CD4-positive, CD25-positive, alpha-beta regulatory T cell (primary cell): ENCODE measurements at regions not wholly inside any gene's neighbourhood (a gene's known extent, or its start where the extent isn't known, plus 50 kb on each side); places are given as distances from the start of the nearest gene placed in this dataset.

Source experiments
- ATAC-seq, 2 donors: fragments of 150-1000 bp; cut with Tn5 transposase; one replicate each; pipeline ENCODE4 v1.10.0; 2021; ENCODE audit warnings: low read depth in 2 of 2, moderate number of reproducible peaks in 2 of 2, moderate library complexity in 1 of 2
- DNase-seq, 3 donors: peaks; one replicate each; pipeline versions ENCODE4 v3.0.0 to v3.0.0-alpha.2; 2012 to 2022; ENCODE audit warnings: mixed read lengths in 1 of 3
- H3K27ac ChIP-seq: one replicate; pipeline ENCODE4 v1.7.0; 2013; ENCODE audit warnings: mild to moderate bottlenecking, low read length; ENCODE audit not compliant: insufficient read depth, poor library complexity, severe bottlenecking
- H3K27me3 ChIP-seq: one replicate; pipeline ENCODE4 v1.7.0; 2013; ENCODE audit warnings: low read length; ENCODE audit not compliant: control insufficient read depth, insufficient read depth
- H3K36me3 ChIP-seq: one replicate; pipeline ENCODE4 v1.7.0; 2013; ENCODE audit warnings: mild to moderate bottlenecking, low read length, moderate library complexity; ENCODE audit not compliant: control insufficient read depth, insufficient read depth
- H3K4me1 ChIP-seq: 2 replicates; pipeline ENCODE4 v1.7.0; 2013; ENCODE audit warnings: mild to moderate bottlenecking, low read length; ENCODE audit not compliant: insufficient read depth, control insufficient read depth, poor library complexity, severe bottlenecking
- H3K4me3 ChIP-seq: one replicate; pipeline ENCODE4 v1.7.0; 2013; ENCODE audit warnings: low read depth, mild to moderate bottlenecking, low read length, moderate library complexity
- H3K9me3 ChIP-seq, 2 experiments: 1 replicate in 1 of 2; 2 replicates in 1 of 2; pipeline ENCODE4 v1.7.0; 2013; ENCODE audit warnings: low read length in 2 of 2, mild to moderate bottlenecking in 1 of 2, moderate library complexity in 1 of 2; ENCODE audit not compliant: control insufficient read depth in 2 of 2
- H3K27ac Mint-ChIP-seq, 3 donors: one replicate each; pipeline ENCODE4 v1.8.0; 2020 to 2022; ENCODE audit warnings: mild to moderate bottlenecking in 3 of 3, mixed read lengths in 3 of 3, moderate library complexity in 2 of 3
- H3K27me3 Mint-ChIP-seq: one replicate; pipeline ENCODE4 v1.8.0; 2022; ENCODE audit warnings: mild to moderate bottlenecking, mixed read lengths
- H3K36me3 Mint-ChIP-seq: one replicate; pipeline ENCODE4 v1.8.0; 2020; ENCODE audit warnings: mixed read lengths
- H3K4me1 Mint-ChIP-seq, 4 donors: one replicate each; pipeline ENCODE4 v1.8.0; 2020 to 2022; ENCODE audit warnings: mixed read lengths in 4 of 4, mild to moderate bottlenecking in 1 of 4
- H3K4me3 Mint-ChIP-seq, 4 donors: one replicate each; pipeline ENCODE4 v1.8.0; 2020 to 2022; ENCODE audit warnings: mild to moderate bottlenecking in 4 of 4, mixed read lengths in 4 of 4, moderate library complexity in 3 of 4
- H3K9me3 Mint-ChIP-seq, 7 donors: one replicate each; pipeline ENCODE4 v1.8.0; 2020 to 2022; ENCODE audit warnings: mixed read lengths in 7 of 7, mild to moderate bottlenecking in 3 of 7, moderate library complexity in 2 of 7

DNA sequence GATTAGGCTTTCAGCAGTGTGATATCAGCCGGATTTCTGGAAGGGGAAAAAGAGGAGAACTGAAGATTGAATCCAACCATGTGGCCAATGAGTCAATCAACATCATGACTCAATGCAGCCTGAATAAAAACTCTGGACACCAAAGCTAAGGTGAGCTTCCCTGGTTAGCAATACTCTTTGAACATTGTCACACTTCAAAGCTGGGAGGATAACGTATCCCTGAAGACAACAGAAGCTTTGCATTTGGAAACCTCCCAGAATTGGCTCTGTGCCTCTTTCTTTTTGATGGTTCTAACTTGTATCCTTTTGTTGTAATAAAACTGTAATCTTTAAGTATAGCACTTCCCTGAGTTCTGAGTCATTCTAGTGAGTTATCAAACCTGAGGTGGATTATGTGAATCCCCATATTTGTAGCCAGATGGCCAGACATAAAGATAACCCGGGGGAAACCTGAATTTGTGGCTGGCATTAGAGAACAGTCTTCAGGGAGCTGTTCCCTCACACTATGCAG, 284.4 kb downstream of the IPMK start:
- Histone ChIP-seq H3K27me3 (no peaks in the 10 kb centered on the region), H3K27ac (no peak overlapping the region), H3K4me3 (no peak overlapping the region), H3K36me3 (no peaks in the 10 kb centered on the region), H3K4me1 (no peaks in the 10 kb centered on the region), H3K9me3 (no peaks in the 10 kb centered on the region)
- ATAC-seq (no peak), DNase-seq (no peak)
- Mint-ChIP-seq H3K36me3 (no peaks in the 10 kb centered on the region), H3K4me3 (no peak overlapping the region), H3K4me1 (no peaks in the 10 kb centered on the region), H3K27me3 (no peaks in the 10 kb centered on the region), H3K9me3 (peaks cover 0 to 13% (median 3%) of the 10 kb centered on the region in 7 donors), H3K27ac (no peak overlapping the region)

DNA sequence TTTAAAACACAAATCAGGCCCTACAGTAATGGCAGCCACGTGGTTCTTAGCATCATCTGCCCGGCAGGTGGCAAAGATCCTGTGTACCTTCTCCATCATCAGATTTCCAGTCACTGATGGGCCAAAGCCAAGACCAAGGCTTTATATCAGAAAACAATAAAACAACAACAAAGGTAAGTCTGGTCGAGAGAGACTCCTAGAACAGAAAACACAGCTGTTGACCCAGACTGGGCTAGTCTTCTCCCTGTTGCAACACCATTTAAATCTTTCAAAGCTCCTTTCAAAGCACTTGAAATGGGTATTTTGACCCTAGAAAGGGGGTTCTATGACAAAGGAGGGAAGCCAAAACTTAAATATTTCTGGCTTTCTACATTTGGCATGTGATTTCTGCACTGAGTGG, 285.6 kb downstream of the IPMK start:
- Mint-ChIP-seq H3K4me3 (no peak overlapping the region), H3K4me1 (no peaks in the 10 kb centered on the region), H3K36me3 (no peaks in the 10 kb centered on the region), H3K9me3 (peaks cover 0 to 13% (median 3%) of the 10 kb centered on the region in 7 donors), H3K27me3 (no peaks in the 10 kb centered on the region), H3K27ac (no peak overlapping the region)
- H3K27ac ChIP-seq: no peak overlapping the region
- ATAC-seq: no peak
- no peaks in the 10 kb centered on the region for H3K9me3 ChIP-seq
- no peaks in the 10 kb centered on the region for H3K27me3 ChIP-seq
- DNase-seq: no peak
- no peaks in the 10 kb centered on the region for H3K36me3 ChIP-seq
- H3K4me1 ChIP-seq: no peaks in the 10 kb centered on the region
- H3K4me3 ChIP-seq: no peak overlapping the region

DNA sequence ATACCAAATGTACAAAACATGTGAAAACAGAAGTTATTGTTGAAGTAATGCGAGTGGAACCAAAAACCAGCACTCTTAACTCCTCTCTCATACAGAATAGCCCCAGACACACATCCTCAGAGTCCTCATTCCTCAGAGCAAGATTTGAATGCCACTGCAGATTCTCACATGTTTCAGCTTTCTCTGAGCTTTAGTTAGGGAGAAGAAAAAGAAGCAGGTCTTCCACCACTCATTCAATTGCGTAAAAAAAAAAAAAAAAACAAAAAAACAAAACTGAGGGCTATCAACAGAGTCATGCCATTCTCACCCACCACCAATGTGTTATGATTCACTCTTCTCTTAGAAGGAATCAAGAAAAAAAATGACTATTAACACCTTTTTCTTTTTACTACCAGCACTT, 287.7 kb downstream of the IPMK start:
- no peak overlapping the region for H3K27ac ChIP-seq
- H3K4me3 ChIP-seq: no peak overlapping the region
- H3K4me1 ChIP-seq: no peaks in the 10 kb centered on the region
- Mint-ChIP-seq H3K27me3 (no peaks in the 10 kb centered on the region), H3K9me3 (peaks cover 0 to 20% (median 3%) of the 10 kb centered on the region in 7 donors), H3K4me3 (no peak overlapping the region), H3K36me3 (no peaks in the 10 kb centered on the region), H3K27ac (no peak overlapping the region), H3K4me1 (no peaks in the 10 kb centered on the region)
- ATAC-seq (no peak), DNase-seq (no peak)
- H3K27me3 ChIP-seq: no peaks in the 10 kb centered on the region
- no peaks in the 10 kb centered on the region for H3K36me3 ChIP-seq
- no peaks in the 10 kb centered on the region for H3K9me3 ChIP-seq

DNA sequence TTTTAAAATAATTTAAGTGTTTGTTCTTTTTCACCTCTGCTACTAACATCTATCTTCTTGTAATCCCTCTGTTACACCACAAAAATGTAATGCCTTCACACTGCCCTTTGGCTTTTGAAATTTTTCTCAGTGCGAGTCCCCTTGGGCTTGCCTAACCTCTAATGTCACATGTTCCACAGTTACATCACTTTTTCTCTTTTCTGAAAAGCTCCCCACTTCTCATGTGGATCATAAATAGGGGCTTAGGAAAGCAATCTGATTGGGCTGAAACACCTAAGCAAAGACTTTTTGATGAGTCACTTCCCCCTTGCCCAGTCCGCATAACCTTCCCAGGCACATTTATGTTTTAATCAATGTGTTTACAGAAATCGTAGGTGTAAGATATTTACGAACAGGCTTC, 288.2 kb downstream of the IPMK start:
- Mint-ChIP-seq H3K4me1 (no peaks in the 10 kb centered on the region), H3K27me3 (no peaks in the 10 kb centered on the region), H3K9me3 (peaks cover 0 to 21% (median 3%) of the 10 kb centered on the region in 7 donors), H3K27ac (no peak overlapping the region), H3K4me3 (no peak overlapping the region), H3K36me3 (no peaks in the 10 kb centered on the region)
- no peak overlapping the region for H3K4me3 ChIP-seq
- no peak for ATAC-seq
- H3K9me3 ChIP-seq: no peaks in the 10 kb centered on the region
- DNase-seq: no peak
- no peaks in the 10 kb centered on the region for H3K36me3 ChIP-seq
- H3K4me1 ChIP-seq: no peaks in the 10 kb centered on the region
- no peaks in the 10 kb centered on the region for H3K27me3 ChIP-seq
- no peak overlapping the region for H3K27ac ChIP-seq

DNA sequence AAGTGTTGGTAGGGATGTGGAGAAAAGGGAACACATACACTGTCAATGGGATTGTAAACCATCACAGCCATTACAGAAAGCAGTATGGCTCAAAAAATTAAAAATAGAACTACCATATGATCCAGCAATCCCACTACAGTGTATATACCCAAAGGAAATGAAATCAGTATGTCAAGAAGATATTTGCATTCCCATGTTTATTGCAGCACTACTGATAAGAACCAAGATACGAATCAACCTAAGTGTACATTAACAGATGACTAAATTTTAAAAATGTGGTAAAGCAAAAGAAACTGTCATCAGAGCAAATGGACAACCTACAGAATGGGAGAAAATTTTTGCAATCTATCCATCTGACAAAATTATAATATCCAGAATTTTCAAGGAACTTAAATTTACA, 290.4 kb downstream of the IPMK start:
- no peak overlapping the region for H3K27ac Mint-ChIP-seq
- H3K27ac ChIP-seq: no peak overlapping the region
- H3K4me3 Mint-ChIP-seq: no peak overlapping the region
- H3K36me3 ChIP-seq: no peaks in the 10 kb centered on the region
- H3K27me3 ChIP-seq: no peaks in the 10 kb centered on the region
- peaks cover 0 to 25% (median 4%) of the 10 kb centered on the region in 7 donors for H3K9me3 Mint-ChIP-seq
- DNase-seq (no peak), ATAC-seq (no peak)
- no peaks in the 10 kb centered on the region for H3K36me3 Mint-ChIP-seq
- H3K4me1 ChIP-seq: no peaks in the 10 kb centered on the region
- no peaks in the 10 kb centered on the region for H3K4me1 Mint-ChIP-seq
- no peaks in the 10 kb centered on the region for H3K9me3 ChIP-seq
- no peaks in the 10 kb centered on the region for H3K27me3 Mint-ChIP-seq
- H3K4me3 ChIP-seq: no peak overlapping the region

DNA sequence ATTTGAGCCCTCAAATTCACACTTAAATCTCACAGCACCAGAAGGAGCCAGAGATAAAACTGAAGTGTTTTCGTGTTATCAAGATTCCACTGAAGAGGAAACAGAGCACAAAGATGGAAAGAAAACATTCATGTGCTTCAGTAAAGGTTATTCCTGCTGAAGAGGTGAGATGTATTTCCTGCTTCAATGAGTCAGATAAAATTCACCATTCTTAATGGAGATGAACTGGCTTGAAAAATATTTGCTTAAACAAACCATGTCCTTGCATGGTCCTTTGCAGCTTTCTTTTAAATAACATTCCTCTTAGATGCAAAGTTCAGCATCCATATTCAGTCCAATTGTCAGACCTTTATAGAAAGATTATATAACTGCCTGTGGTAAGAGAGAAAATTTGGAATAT, 294.2 kb downstream of the IPMK start:
- no peak overlapping the region for H3K27ac Mint-ChIP-seq
- DNase-seq (no peak), ATAC-seq (no peak)
- H3K9me3 Mint-ChIP-seq: peaks cover 0 to 13% (median 4%) of the 10 kb centered on the region in 7 donors
- no peaks in the 10 kb centered on the region for H3K36me3 Mint-ChIP-seq
- H3K27me3 Mint-ChIP-seq: no peaks in the 10 kb centered on the region
- H3K9me3 ChIP-seq: no peaks in the 10 kb centered on the region
- H3K4me3 ChIP-seq: no peak overlapping the region
- no peak overlapping the region for H3K27ac ChIP-seq
- no peaks in the 10 kb centered on the region for H3K4me1 Mint-ChIP-seq
- H3K36me3 ChIP-seq: no peaks in the 10 kb centered on the region
- H3K4me3 Mint-ChIP-seq: no peak overlapping the region
- no peaks in the 10 kb centered on the region for H3K27me3 ChIP-seq
- no peaks in the 10 kb centered on the region for H3K4me1 ChIP-seq

DNA sequence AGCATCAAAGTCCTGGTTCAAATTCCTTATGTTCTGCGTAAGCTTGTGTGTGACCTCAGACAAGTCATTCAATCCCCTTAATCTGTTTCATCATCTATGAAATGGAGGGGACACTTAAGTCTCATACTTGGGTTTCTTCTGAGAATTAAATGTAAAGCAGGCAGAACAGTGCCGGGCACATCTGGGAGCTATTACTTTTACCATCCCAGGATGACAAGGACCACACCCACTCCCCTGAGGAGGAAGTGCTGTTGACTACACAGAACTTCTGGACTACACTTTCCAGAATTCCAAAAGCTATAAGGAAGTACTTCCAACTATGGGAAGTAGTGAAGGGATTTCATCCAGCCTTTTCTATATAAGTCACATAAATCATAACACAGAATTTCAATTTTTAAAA, 294.9 kb downstream of the IPMK start:
- no peak overlapping the region for H3K4me3 ChIP-seq
- H3K4me1 ChIP-seq: no peaks in the 10 kb centered on the region
- no peaks in the 10 kb centered on the region for H3K27me3 ChIP-seq
- no peak for ATAC-seq
- H3K4me1 Mint-ChIP-seq: no peaks in the 10 kb centered on the region
- peaks cover 0 to 12% (median 4%) of the 10 kb centered on the region in 7 donors for H3K9me3 Mint-ChIP-seq
- no peak overlapping the region for H3K27ac Mint-ChIP-seq
- no peaks in the 10 kb centered on the region for H3K27me3 Mint-ChIP-seq
- H3K4me3 Mint-ChIP-seq: no peak overlapping the region
- no peaks in the 10 kb centered on the region for H3K36me3 Mint-ChIP-seq
- DNase-seq: no peak
- H3K9me3 ChIP-seq: no peaks in the 10 kb centered on the region
- H3K27ac ChIP-seq: no peak overlapping the region
- H3K36me3 ChIP-seq: no peaks in the 10 kb centered on the region

DNA sequence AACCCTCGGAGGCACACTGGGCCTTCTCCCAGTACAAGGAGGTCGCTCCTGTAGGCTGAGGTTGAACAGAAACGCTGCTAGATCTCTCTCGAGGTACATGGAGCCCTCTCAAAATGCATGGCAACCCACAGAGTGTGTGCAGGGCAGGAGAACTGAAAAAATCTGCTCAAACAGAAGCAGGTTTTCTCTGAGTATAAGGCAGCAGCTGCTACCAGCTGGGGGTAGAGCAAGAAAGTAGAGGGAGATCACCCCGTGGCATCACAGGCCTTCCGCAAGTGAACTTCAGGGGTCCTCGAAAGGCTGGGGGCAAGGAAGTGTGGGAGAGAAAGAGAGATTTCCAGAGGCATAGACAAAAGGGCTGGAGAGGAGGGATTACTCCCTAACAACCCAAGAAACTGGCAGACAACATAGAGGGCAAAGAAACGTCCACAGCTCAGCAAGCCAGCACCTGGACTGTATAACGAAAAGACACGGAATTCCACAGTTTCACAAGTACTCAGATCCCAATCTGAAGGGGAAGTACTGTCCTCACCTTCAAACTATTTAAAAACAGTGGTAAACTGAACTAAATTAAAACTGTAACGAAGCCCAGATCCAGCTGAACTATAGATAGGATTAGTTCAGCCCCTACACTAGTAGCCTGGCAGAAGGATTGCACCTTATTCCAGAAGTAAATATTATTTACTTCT, 299.2 kb downstream of the IPMK start:
- H3K36me3 ChIP-seq: no peaks in the 10 kb centered on the region
- ATAC-seq: no peak
- Mint-ChIP-seq H3K36me3 (no peaks in the 10 kb centered on the region), H3K4me1 (no peaks in the 10 kb centered on the region), H3K9me3 (peaks cover 0 to 14% (median 6%) of the 10 kb centered on the region in 7 donors), H3K4me3 (no peak overlapping the region), H3K27me3 (no peaks in the 10 kb centered on the region), H3K27ac (no peak overlapping the region)
- H3K9me3 ChIP-seq: no peaks in the 10 kb centered on the region
- H3K27ac ChIP-seq: no peak overlapping the region
- no peak for DNase-seq
- no peaks in the 10 kb centered on the region for H3K4me1 ChIP-seq
- H3K27me3 ChIP-seq: no peaks in the 10 kb centered on the region
- H3K4me3 ChIP-seq: no peak overlapping the region
